ENCODE measurements at regions not wholly inside any gene's neighbourhood (a gene's known extent, or its start where the extent isn't known, plus 50 kb on each side); places are given as distances from the start of the nearest gene placed in this dataset.

GRCh38 chr14:95442633-95443021 lies 73.8 kb downstream of the SYNE3 start (continued):
- TF ChIP-seq DNMT3B (CRISPR knock-in tag; conservative IDR thresholded peaks at IDR 0.05) (no peak), NCOR1 (IDR thresholded peaks at IDR 0.05; ENCODE audit: borderline replicate concordance, low read length) (no peak), KLF11 (CRISPR knock-in tag; IDR thresholded peaks at IDR 0.05) (no peak), ZNF75D (CRISPR knock-in tag; IDR thresholded peaks at IDR 0.05; ENCODE audit: borderline replicate concordance) (no peak), SOX6 (IDR thresholded peaks at IDR 0.05) (no peak), SOX6 (CRISPR knock-in tag; IDR thresholded peaks at IDR 0.05) (no peak), NKX3-1 (CRISPR knock-in tag; IDR thresholded peaks at IDR 0.05) (no peak), ZNF776 (CRISPR knock-in tag; IDR thresholded peaks at IDR 0.05) (no peak), ZNF883 (CRISPR knock-in tag; IDR thresholded peaks at IDR 0.05; ENCODE audit: not compliant biosample characterization) (peak; percentile 66), NR2C2 (CRISPR knock-in tag; IDR thresholded peaks at IDR 0.05; ENCODE audit: borderline replicate concordance) (peak; percentile 50; the same call in 1 of the 2 replicates), ATRX (CRISPR knock-in tag; IDR thresholded peaks at IDR 0.05; ENCODE audit: borderline replicate concordance) (no peak), ZFX (CRISPR knock-in tag; IDR thresholded peaks at IDR 0.05; ENCODE audit: low read depth) (peak; percentile 68), ZKSCAN8 (CRISPR knock-in tag; IDR thresholded peaks at IDR 0.05; ENCODE audit: borderline replicate concordance) (no peak; the same call in none of the 2 replicates), HINFP (CRISPR knock-in tag; IDR thresholded peaks at IDR 0.05; ENCODE audit: low read depth) (no peak), FOXK2 (IDR thresholded peaks at IDR 0.05) (no peak), ZBTB40 (IDR thresholded peaks at IDR 0.05) (no peak), ZBTB40 (CRISPR knock-in tag; IDR thresholded peaks at IDR 0.05) (no peak), ETV5 (CRISPR knock-in tag; IDR thresholded peaks at IDR 0.05; ENCODE audit: borderline replicate concordance) (peak; percentile 28; the same call in 1 of the 2 replicates), ZNF274 (CRISPR knock-in tag; IDR thresholded peaks at IDR 0.05) (no peak), CHD4 (IDR thresholded peaks at IDR 0.05; ENCODE audit: borderline replicate concordance, low read length) (no peak), ZNF607 (CRISPR knock-in tag; IDR thresholded peaks at IDR 0.05; ENCODE audit: borderline replicate concordance) (no peak), MEF2D (CRISPR knock-in tag; IDR thresholded peaks at IDR 0.05) (no peak), MEIS1 (CRISPR knock-in tag; IDR thresholded peaks at IDR 0.05; ENCODE audit: borderline replicate concordance) (no peak)

All from HepG2 (cell line).